ENCODE measurements at regions not wholly inside any gene's neighbourhood (a gene's known extent, or its start where the extent isn't known, plus 50 kb on each side); places are given as distances from the start of the nearest gene placed in this dataset.

DNA sequence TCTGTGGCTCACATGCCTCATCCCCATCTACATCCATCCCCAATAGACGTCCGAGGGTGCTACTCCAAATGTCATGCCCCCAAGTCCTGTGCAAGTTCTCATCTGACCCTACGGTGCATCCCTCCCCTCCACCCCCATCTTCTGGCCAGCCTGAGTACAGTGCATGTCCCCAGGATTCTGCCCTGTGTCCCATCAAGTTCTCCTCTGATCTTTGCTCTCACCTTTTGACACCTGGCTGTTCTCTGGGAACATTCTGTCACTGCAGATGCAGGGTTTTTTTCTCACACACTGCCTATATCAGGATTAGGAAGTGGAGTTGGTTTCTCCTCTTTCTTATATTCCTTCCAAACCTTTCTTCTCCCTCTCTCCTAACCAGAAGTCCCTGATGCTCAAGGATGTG, 377.2 kb downstream of the GADD45G start:
- no peak overlapping the region for H3K4me3 ChIP-seq (ENCODE audit: low read length)
- DNase-seq (ENCODE audit: low read depth, low spot score), result no peak

DNA sequence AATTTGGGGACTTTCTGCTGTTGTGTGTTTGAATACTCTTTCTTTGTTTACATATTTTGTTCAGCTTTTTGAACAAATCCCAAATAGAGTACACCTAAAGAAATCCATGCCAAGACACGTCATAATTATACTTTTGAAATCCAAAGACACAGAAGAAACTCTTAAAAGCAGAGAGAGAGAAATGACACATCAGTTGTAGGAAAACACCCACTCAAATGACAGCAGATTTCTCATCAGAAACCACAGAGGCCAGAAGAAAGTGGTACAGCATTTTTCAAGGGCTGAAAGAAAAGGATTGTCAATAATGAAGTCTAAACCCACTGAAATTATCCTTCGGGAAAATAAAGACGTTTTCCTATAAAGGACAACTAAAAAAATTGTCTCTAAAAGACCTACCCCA, 378.6 kb downstream of the GADD45G start:
- H3K4me3 ChIP-seq (ENCODE audit: low read length), result no peak overlapping the region
- DNase-seq (ENCODE audit: low read depth, low spot score), result no peak

DNA sequence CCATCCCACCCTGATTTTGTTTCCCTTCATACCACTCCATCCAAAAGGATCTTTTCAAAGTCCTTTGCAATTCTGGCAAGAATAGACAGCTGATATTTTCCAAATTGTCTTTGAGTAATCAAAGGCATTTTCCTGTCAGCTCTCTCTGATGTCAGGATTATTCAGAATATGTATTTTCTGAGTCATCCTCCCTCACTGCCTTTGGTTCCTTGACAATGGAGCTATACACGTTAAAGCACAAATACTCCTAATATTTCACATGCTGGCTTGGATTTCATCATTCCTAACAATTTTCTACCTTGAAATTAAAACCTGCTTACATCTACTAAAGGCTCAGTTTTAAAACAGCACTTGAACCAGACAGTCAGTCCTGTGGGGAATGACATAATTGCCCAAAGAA, 379.4 kb downstream of the GADD45G start:
- DNase-seq (ENCODE audit: low read depth, low spot score), result no peak

DNA sequence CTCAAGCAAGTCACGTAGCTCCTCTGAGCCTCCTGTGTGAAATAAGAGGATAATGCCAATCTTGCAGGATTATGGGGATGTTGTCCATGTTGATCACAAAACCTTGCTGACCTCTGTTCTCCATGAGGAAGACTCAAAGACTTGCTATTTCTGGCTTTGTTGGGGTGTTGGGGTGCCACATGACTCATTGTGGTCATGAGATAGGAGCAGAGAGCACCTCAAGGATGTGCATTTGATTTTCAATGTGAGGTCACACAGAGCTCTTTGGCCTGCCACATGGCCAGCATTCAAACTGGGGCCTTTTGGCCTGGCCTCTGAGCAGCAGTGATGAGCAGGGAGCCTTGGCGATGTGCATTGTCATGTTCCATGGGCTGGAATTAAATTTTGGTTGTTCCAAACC, 380.3 kb downstream of the GADD45G start:
- no peak overlapping the region for H3K4me3 ChIP-seq (ENCODE audit: low read length)
- DNase-seq (ENCODE audit: low read depth, low spot score), result no peak

More for the DNA sequence above, 379.4 kb downstream of the GADD45G start:
- no peak overlapping the region for H3K4me3 ChIP-seq (ENCODE audit: low read length)

DNA sequence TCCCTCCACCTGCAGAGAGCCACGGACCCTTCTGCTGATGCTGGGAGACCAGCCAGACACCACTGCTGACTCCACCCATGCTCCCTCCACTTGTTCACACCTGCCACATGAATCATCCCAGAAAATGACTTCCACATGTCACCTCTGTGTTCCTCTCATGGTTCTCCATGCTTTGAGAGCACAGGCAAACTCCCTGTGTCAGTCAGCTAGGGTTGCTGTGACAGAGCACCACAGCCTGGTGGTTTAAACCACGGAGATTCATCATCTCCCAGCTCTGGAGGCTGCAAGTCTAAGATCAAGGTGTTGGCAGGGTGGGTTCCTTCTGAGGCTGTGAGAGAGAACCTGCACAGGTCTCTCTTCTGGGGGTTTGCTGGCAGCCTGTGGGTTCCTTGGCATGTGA, 381.4 kb downstream of the GADD45G start:
- H3K4me3 ChIP-seq (ENCODE audit: low read length), result no peak overlapping the region
- DNase-seq (ENCODE audit: low read depth, low spot score), result no peak

DNA sequence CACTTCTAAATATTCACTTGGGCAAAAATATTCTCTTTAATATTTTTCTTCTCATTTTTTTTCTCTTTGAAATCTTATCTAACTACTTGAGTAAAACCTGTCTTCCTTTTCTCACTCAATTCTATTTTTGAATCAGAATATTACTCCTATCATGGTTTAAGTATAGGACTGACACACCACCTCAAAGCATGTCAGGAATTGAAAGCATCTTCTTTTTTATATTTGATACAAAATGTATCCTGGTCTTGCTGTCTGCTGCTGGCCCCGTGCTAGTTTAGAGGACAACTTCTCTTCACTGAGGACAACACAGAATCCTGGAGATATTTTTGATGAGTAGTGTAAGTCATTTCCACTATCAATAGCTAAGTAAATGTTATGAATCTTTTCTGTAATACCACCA, 383.6 kb downstream of the GADD45G start:
- no peak for DNase-seq (ENCODE audit: low read depth, low spot score)
- H3K4me3 ChIP-seq (ENCODE audit: low read length), result no peak overlapping the region

DNA sequence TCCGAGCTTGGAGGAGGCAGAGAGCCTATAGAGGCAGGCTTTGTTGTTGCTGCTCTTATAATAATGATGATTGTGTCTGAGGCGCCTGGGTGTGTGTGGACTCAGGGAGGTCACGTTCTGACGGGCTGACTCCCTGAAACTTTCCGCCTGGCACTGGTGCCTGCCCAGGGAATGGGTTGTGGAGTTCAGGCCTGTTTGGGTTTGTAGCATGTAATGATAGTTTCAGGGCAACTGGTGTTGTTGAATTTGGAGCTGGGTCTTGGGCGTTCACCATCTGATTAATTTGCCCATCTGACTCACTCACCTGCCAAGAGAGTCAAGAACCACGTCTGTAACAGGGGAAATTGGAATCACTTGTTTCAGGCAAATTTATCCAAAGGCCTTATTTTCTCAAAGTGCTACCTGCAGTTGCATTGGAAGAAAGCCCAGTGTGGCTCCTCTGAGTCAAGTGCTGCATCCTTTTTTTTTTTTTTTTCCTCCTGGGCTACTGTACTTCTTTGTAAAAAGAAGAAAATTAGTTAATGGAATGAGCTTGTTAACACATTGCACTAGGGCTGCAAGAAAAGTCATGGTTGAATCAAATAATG, 386.5 kb downstream of the GADD45G start:
- no peak for DNase-seq (ENCODE audit: low read depth, low spot score)
- H3K4me3 ChIP-seq (ENCODE audit: low read length), result no peak overlapping the region

DNA sequence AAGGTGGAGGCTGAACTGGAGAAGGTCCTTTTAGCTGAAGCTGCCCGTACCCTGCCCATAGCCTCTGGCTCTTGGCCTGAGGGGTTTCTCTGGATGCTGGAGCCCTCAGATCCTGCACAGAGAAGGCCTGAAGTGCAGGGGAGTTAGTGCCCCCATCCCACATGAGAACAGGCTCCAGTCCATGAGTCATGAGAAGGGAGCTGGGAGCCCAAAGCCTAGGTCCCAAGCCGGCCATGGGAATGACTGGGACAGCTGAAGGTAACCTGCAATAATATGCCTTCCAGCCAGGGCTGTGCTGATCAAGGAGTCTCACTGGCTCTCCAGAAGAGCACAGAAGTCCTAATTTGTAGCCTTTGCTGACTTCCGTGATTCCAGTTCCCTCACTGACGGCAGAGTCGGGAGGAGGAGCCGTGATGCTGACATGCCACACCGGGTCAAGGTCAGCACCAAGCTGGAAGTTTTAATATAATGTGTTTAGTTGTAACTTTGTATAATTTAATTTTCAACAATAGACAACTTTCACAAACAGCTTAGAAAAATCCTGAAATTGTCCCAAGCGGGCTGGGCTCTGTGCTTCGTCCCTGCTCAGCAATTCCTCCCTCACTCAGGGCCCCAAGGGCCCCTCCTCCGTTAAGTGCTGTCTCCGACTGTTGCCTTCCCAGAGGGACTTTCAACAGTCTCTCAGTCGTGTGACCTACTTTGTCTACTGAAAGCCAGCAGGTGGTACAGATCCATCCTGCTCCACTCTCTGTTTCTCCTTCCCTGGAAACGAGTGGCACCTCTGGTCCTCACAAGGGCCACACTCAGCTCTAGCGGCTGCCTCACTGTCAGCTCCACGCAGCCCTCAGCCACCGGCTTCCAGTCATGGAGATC, 387.8 kb downstream of the GADD45G start:
- no peak overlapping the region for H3K4me3 ChIP-seq (ENCODE audit: low read length)
- DNase-seq (ENCODE audit: low read depth, low spot score), result no peak

DNA sequence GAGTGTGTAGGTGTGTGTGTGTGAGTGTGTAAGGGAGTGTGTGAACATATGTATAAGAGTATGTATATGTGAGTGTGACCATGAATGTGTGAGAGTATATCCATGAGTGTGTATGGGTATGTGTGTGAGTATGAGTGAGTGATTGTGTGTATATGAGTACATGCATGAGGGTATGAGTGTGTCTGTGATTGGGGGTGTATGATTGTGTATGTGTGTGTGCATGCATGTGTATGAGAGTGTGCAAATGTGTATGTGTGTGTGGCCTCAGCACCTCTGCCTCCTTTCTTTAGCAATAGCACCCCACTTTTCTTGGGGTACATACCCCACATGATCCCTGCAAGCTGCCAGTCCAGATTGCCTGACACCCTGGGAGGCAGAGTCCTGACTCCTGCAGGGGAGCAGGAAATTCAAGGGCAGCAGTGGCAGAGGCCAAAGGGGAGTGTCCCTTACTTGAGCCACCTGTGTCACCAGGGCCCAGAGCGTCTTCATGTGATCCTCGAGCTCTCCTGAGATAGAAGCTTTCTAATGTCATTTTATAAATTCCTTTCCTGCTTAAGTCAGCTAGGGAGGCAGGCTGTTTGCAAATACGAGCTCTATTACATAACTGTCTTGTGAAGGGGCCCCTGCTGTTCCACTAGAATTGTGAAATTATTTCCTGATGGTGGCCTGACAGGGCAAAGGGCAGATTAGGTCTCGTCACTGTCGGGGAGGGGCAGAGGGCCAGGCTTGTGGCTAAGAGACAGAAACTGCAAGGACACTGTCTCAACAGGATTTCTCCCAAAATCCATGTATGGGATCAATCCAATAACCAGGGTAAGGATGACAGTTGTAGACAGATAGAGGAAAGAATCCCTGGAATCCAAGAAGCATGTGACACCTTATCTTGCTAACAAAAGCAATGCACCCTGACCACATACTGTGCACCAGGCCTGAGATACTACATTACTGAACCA, 389.1 kb downstream of the GADD45G start:
- no peak overlapping the region for H3K4me3 ChIP-seq (ENCODE audit: low read length)
- DNase-seq (ENCODE audit: low read depth, low spot score), result no peak

DNA sequence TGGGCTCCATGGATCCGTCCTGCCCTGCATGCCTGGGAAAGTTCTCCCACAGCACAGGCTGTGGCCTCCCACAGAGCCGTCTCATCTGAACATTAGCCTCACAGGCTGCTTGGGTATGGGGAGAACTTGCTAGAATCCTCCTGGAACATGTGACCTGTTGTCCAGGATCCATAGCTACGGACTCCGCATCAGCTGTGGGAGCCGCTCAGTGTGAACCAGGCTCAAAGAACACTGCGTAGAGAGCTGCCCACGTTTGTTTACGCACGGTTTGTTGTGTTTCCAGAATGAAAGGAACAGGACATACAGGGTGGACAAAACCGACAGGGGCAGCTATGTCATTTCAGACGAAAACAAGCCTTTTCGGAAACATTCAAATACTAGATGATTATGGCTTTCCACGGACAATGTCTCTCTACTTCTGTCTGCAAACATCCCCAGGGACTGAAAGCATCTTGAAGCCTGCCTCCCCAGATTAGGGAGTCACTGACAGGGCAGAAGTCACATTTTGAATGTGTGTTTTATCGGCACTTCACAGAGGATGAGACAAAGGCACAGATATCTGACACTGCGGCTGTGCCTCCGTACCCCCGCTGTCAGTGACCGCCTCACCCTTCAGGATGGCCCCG, 390.3 kb downstream of the GADD45G start:
- H3K4me3 ChIP-seq (ENCODE audit: low read length), result no peak overlapping the region
- no peak for DNase-seq (ENCODE audit: low read depth, low spot score)

DNA sequence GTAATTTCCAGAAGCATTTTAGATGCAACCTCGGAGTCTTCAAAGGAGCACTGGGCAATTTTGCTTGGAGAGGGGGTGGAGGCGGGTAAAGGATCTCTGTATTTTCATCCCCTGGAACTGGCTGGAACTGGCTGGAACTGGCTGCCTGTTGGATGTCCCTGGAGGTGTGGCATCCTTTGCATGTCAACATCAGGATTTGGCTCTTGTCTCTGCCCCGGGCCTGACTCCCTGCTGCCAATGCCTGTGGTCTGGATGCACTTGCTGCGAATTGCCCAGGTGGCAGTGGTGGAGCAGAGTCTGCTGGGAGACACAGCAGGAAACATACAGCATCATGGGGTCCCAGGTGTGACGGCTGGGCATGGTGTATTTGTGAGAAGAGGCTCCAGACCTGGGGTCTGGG, 391.3 kb downstream of the GADD45G start:
- DNase-seq (ENCODE audit: low read depth, low spot score), result no peak

DNA sequence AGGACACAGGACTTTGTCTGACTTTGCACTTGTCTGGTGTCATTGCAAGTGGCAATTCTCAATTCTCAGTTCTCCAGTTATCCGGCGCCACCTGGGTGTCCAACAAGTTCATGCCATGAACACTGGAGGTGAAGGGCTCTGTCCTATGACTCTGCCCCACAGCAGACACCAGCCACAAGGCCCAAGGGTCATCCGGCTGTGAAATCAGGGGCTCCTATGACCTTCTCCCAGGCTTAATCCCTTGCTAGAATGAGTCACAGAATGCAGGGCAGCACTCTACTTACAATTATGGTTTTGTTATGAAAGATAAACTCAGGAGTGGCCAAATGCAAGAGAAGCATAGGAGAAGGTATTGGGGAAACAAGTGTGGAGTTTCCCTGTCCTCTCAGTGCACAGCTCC, 392.0 kb downstream of the GADD45G start:
- no peak for DNase-seq (ENCODE audit: low read depth, low spot score)
- H3K4me3 ChIP-seq (ENCODE audit: low read length), result no peak overlapping the region

More for the DNA sequence above, 391.3 kb downstream of the GADD45G start:
- H3K4me3 ChIP-seq (ENCODE audit: low read length), result no peak overlapping the region

DNA sequence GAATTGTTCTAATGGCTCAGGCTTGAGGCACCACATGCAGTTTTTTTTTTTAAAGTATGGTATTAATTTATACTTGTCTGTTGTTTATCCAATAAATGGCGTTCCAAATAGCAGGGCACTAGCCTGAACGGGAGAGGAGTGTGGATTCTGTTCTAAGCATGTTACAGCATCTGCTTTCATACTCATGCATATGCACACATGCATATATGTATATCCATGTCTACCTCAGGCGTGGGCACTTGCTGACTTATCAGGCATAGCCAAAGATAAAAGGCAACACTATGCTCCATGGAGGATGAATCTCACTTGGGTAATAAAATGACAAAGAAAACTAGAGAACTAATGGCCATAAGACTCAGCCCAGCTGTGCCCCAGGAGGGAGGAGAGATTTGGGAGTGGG, 393.8 kb downstream of the GADD45G start:
- DNase-seq (ENCODE audit: low read depth, low spot score), result no peak
- H3K4me3 ChIP-seq (ENCODE audit: low read length), result no peak overlapping the region

DNA sequence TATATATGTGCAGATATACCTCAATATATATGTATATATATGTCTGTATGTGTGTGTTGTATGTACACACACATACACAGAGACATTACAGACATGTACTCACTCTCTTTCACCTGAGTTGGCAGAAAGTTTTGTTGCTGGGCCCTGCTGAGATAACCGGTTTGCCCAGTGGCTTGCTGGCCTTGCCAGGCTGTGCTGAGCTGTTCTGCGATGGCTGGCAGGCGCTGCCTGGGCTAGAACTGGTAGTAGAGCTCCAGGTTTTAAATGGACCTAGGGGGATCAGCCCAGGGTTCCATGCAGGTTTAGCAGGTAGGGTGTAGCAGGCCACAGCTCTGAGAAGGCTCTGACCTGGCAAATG, 394.3 kb downstream of the GADD45G start:
- DNase-seq (ENCODE audit: low read depth, low spot score), result no peak
- H3K4me3 ChIP-seq (ENCODE audit: low read length), result no peak overlapping the region

DNA sequence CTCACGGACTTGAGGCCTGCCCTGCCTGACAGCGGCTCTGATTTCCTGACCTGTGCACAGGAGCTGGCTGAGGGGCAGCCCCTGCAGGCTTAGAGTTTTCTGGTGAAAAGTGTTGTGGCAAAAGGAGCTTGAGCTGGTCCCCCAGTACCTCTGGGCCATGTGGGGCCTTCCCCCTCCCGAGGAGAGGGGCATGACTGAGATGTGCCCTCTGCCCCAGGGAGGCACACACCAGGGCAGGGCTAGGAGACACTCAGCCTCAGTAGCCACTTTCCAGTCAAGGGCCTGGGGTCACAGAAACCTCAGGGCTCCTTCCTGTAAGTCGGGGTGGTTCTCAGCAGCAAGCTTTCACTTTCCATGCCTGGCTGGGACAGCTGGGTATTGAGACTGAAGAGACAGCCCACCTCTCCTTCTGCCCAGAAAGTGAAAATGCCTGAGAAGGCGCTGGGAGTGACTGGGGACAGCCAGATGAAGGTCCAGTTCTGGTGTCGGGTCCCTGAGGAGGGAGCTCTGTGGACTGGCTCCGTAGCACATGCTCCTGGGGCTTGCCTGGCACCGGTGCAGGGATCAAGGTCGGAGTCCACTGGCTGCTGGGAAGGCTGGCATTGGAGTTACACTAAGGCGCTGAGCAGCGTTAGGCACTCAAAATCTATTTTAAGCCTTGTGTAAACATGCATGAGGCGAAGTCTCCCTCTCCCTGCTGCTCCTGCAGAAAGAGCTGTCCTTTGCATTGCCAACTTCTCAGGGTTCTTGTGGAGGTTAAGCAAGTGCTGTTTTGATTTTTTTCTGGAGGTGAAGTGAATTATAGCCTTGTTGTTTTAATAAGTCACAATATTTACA, 394.9 kb downstream of the GADD45G start:
- H3K4me3 ChIP-seq (ENCODE audit: low read length), result no peak overlapping the region

DNA sequence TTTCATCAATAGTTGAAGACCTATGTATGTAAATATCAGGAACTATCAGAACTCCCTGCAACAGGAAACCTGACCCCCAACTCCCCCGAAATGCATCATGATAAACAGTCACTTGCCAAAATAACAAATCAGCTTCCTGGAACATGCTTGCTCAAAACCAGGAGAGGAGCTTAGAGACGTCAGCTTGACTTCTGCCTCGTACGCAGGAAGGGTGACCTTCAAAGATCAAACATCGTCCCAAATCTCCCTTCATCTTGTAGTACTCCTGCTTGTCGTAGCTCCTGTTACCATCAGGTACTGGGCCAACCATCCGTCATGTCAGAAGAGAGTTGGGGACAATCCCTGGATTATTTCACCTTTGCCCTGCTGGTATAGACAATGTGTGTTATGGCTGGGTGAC, 396.1 kb downstream of the GADD45G start:
- H3K4me3 ChIP-seq (ENCODE audit: low read length), result no peak overlapping the region
- DNase-seq (ENCODE audit: low read depth, low spot score), result no peak

More for the DNA sequence above, 394.9 kb downstream of the GADD45G start:
- no peak for DNase-seq (ENCODE audit: low read depth, low spot score)

DNA sequence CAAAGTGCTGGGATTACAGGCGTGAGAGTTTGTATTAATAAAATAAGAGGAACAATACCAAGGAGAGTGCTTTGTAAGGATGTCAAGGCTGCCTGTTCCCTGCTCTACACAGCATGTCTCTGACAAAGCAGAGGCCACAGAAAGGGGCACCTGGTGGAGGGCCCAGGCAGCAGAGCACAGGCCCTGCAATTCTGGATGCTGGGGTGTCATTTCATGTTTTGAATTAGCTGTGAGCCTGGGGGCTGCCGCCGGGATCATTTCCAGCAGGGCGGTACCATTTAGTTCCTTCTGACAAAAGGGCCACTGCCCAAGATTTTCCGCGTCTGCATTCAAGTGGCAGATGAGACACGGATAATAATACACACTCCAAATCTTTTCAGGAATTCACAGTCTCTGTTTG, 396.9 kb downstream of the GADD45G start:
- DNase-seq (ENCODE audit: low read depth, low spot score), result no peak
- no peak overlapping the region for H3K4me3 ChIP-seq (ENCODE audit: low read length)

DNA sequence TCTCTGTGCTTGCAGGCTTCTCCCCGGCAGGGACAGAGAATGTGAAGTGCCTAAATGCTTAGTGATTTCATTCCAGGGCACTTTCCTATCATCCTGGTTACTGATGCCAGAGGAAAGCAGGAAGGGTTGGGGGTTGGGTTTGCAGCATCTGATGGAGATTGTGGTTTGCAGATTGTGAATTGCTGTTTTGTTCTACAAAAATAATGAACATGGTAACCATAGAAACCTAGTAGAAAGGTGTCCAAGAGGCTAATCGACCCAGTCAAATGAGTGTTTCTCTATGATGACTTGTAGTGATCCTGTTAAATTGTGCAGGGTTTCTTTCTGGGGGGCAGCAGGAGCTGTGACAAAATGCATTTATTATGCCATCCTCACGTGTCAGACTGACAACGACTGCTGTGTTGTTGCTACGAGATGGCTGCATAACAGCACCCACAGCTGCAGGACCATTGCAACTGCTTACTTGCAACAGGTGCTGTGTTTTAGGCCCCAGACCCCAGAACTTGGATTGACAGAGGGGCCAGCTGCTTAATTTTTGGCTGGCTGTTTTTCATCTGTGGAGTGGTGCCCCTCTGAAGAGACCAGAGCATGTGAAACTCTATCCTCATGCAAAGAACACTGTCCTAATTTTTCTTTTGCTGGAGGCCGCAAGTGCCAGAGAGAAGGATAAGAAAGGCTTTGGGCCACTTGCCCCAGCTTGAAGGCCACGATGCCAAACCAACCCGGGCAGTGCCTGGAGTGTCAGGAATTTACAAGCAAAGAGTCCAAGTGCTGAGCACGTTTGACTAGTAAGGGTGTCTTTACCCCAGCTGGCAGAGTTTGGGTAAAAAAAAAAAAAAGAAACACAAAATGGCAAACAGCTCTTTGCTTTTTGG, 397.8 kb downstream of the GADD45G start:
- no peak for DNase-seq (ENCODE audit: low read depth, low spot score)
- no peak overlapping the region for H3K4me3 ChIP-seq (ENCODE audit: low read length)

All from Jurkat, Clone E6-1 (cell line).